HCT116 (cell line): ENCODE measurements at regions not wholly inside any gene's neighbourhood (a gene's known extent, or its start where the extent isn't known, plus 50 kb on each side); places are given as distances from the start of the nearest gene placed in this dataset.

Experiments
- ATAC-seq: fragments of 200-7000 bp; cut with Tn5 transposase; 2 replicates; pipeline ENCODE4 v1.9.1; 2020; ENCODE audit warnings: mild to moderate bottlenecking, moderate library complexity
- BruUV-seq: library from RNA; stranded (reverse); fragments of 400-500 nt; replicated peaks from 2 replicates; lab custom pipeline; 2021; lab: Mats Ljungman, UMichigan
- CTCF ChIA-PET: fragments of 300-600 bp; sonication (Branson Sonifier 250); formaldehyde crosslinking; loops from one replicate; lab custom pipeline; 2021; ENCODE audit warnings: antibody characterized with exemption; lab: Charles Lee
- POLR2A ChIA-PET: fragments of 300-600, 350-600 bp; sonication (Branson Sonifier 250); formaldehyde crosslinking; loops from one replicate; lab custom pipeline; 2021; ENCODE audit warnings: antibody characterized with exemption; lab: Charles Lee
- RAD21 ChIA-PET, 2 experiments: fragments of 300-600 bp; sonication (Branson Sonifier 250); formaldehyde crosslinking; loops; one replicate each; lab custom pipeline; 2023; ENCODE audit warnings: low total read pairs in 2 of 2; ENCODE audit not compliant: uncharacterized antibody in 2 of 2, unreplicated experiment in 2 of 2, low non-redundant PET in 1 of 2; lab: Charles Lee
- DNase-seq: peaks from one replicate; pipeline ENCODE4 v3.0.0-alpha.2; 2010; ENCODE audit warnings: low read depth, low spot score
- H2AFZ ChIP-seq: fragments of 200-600 bp; shearing (Covaris generic), sonication (generic); 2 replicates; pipeline ENCODE4 v1.6.1; 2017; ENCODE audit warnings: low read depth, mixed run types, mixed read lengths, antibody characterized with exemption, low read length; ENCODE audit not compliant: poor library complexity, severe bottlenecking
- H3K27ac ChIP-seq: 2 replicates; pipeline ENCODE4 v1.5.1; 2012; ENCODE audit warnings: low read depth, low read length
- H3K27me3 ChIP-seq: fragments of 200-600 bp; sonication (generic); 2 replicates; pipeline ENCODE4 v1.6.1; 2016; ENCODE audit warnings: mixed run types, low read length, mixed read lengths; ENCODE audit not compliant: insufficient read depth
- H3K36me3 ChIP-seq, 2 experiments: fragments of 200-500 bp in 1 of 2; fragments of 200-600 bp in 1 of 2; sonication (Bioruptor generic) in 1 of 2; sonication (generic) in 1 of 2; 2 replicates each; pipeline versions ENCODE4 v1.5.1 to v1.6.1; 2014 to 2016; ENCODE audit warnings: low read length in 2 of 2, inconsistent platforms in 1 of 2, mixed read lengths in 1 of 2, mixed run types in 1 of 2; ENCODE audit not compliant: insufficient read depth in 2 of 2, control insufficient read depth in 1 of 2
- H3K4me1 ChIP-seq, 2 experiments: fragments of 200-600 bp in 1 of 2; sonication (generic) in 1 of 2; 2 replicates each; pipeline versions ENCODE4 v1.5.1 to v1.6.1; 2012 to 2017; ENCODE audit warnings: low read length in 2 of 2, inconsistent platforms in 1 of 2, mild to moderate bottlenecking in 1 of 2, mixed read lengths in 1 of 2, mixed run types in 1 of 2, moderate library complexity in 1 of 2; ENCODE audit not compliant: insufficient read depth in 2 of 2, control insufficient read depth in 1 of 2
- H3K4me2 ChIP-seq: fragments of 200-600 bp; sonication (generic); 2 replicates; pipeline ENCODE4 v1.6.1; 2017; ENCODE audit warnings: mixed run types, low read length, mixed read lengths
- H3K4me3 ChIP-seq, 2 experiments: fragments of 200-600 bp in 1 of 2; sonication (generic) in 1 of 2; replicated peaks in 1 of 2; 2 replicates each; pipeline ENCODE4 v1.5.1; 2011 to 2016; ENCODE audit warnings: low read length in 2 of 2, control low read depth in 1 of 2, low read depth in 1 of 2, mild to moderate bottlenecking in 1 of 2, mixed read lengths in 1 of 2, mixed run types in 1 of 2
- H3K79me2 ChIP-seq: fragments of 200-600 bp; sonication (generic); 2 replicates; pipeline ENCODE4 v1.6.1; 2017; ENCODE audit warnings: mild to moderate bottlenecking, mixed run types, low read length, moderate library complexity, mixed read lengths; ENCODE audit not compliant: insufficient read depth
- H3K9ac ChIP-seq: fragments of 200-600 bp; sonication (generic); 2 replicates; pipeline ENCODE4 v1.6.1; 2016; ENCODE audit warnings: low read length, mixed read lengths
- H3K9me2 ChIP-seq: fragments of 200-600 bp; sonication (generic), shearing (Covaris generic); 2 replicates; pipeline ENCODE4 v1.6.1; 2017; ENCODE audit warnings: mixed run types, mild to moderate bottlenecking, moderate library complexity; ENCODE audit not compliant: insufficient read depth
- H3K9me3 ChIP-seq, 2 experiments: fragments of 200-500 bp in 1 of 2; fragments of 200-600 bp in 1 of 2; sonication (Bioruptor generic) in 1 of 2; sonication (generic) in 1 of 2; 2 replicates each; pipeline ENCODE4 v1.6.1; 2014 to 2017; ENCODE audit warnings: low read length in 2 of 2, mixed read lengths in 2 of 2, inconsistent platforms in 1 of 2, low read depth in 1 of 2, mild to moderate bottlenecking in 1 of 2, mixed run types in 1 of 2, moderate library complexity in 1 of 2; ENCODE audit not compliant: control insufficient read depth in 1 of 2, insufficient read depth in 1 of 2
- H4K20me1 ChIP-seq: fragments of 200-600 bp; sonication (generic), shearing (Covaris generic); 2 replicates; pipeline ENCODE4 v1.6.1; 2017; ENCODE audit warnings: mixed run types, mild to moderate bottlenecking, moderate library complexity; ENCODE audit not compliant: insufficient read depth
- CTCF ChIP-seq, 3 experiments: fragments of 200-600 bp in 1 of 3; sonication (generic) in 1 of 3; IDR thresholded peaks in 2 of 3; conservative IDR thresholded peaks in 1 of 3; 2 replicates each; pipeline ENCODE4 v1.5.1; 2012 to 2017; ENCODE audit warnings: low read depth in 2 of 3, low read length in 2 of 3, antibody characterized with exemption in 1 of 3, borderline replicate concordance in 1 of 3, control low read depth in 1 of 3, mild to moderate bottlenecking in 1 of 3, mixed read lengths in 1 of 3, mixed run types in 1 of 3, moderate library complexity in 1 of 3; ENCODE audit not compliant: insufficient read depth in 1 of 3
- EGR1 ChIP-seq: IDR thresholded peaks from 2 replicates; pipeline ENCODE4 v1.6.1; 2012; ENCODE audit warnings: low read depth
- EZH2 ChIP-seq: fragments of 200-600 bp; sonication (generic); IDR thresholded peaks from 2 replicates; pipeline ENCODE4 v1.6.1; 2017; ENCODE audit warnings: antibody characterized with exemption, mixed run types
- EZH2phosphoT487 ChIP-seq: fragments of 200-600 bp; IDR thresholded peaks from 2 replicates; pipeline ENCODE4 v1.6.1; 2018; ENCODE audit warnings: antibody characterized with exemption, borderline replicate concordance
- RAD21 ChIP-seq: IDR thresholded peaks from 2 replicates; pipeline ENCODE4 v1.6.1; 2012; ENCODE audit warnings: low read depth, mild to moderate bottlenecking
- SP1 ChIP-seq: IDR thresholded peaks from 2 replicates; pipeline ENCODE4 v1.6.1; 2012; ENCODE audit warnings: low read depth
- TCF7L2 ChIP-seq: IDR thresholded peaks from 2 replicates; pipeline ENCODE4 v1.7.0; 2011; ENCODE audit warnings: borderline replicate concordance, inconsistent platforms; ENCODE audit not compliant: insufficient read depth, insufficient read length; ENCODE audit errors: extremely low read depth
- ZFX ChIP-seq: fragments of 450-650 bp; IDR thresholded peaks from 2 replicates; pipeline ENCODE4 v1.6.1; 2017
- ZNF274 ChIP-seq: fragments of 200-500 bp; sonication (Bioruptor generic); IDR thresholded peaks from 2 replicates; pipeline ENCODE4 v1.6.1; 2014; ENCODE audit warnings: mild to moderate bottlenecking, low read depth, low read length, inconsistent platforms
- intact Hi-C: fragments of 100-400 bp; cut with micrococcal nuclease; formaldehyde crosslinking; loops from 2 replicates; pipeline ENCODE4 v1.10.0; 2022
- TF ChIP-seq, protein P1 (sequence below): IDR thresholded peaks from 2 replicates; pipeline ENCODE4 v1.6.1; 2012; ENCODE audit warnings: low read depth
- TF ChIP-seq, protein P2 (sequence below): IDR thresholded peaks from 2 replicates; pipeline ENCODE4 v1.6.1; 2012
- TF ChIP-seq, protein P3 (sequence below): IDR thresholded peaks from 2 replicates; pipeline ENCODE4 v1.6.1; 2011; ENCODE audit warnings: mild to moderate bottlenecking, low read length, moderate library complexity; ENCODE audit not compliant: insufficient replicate concordance; ENCODE audit errors: extremely low read depth

- TF ChIP-seq, protein P1, sequence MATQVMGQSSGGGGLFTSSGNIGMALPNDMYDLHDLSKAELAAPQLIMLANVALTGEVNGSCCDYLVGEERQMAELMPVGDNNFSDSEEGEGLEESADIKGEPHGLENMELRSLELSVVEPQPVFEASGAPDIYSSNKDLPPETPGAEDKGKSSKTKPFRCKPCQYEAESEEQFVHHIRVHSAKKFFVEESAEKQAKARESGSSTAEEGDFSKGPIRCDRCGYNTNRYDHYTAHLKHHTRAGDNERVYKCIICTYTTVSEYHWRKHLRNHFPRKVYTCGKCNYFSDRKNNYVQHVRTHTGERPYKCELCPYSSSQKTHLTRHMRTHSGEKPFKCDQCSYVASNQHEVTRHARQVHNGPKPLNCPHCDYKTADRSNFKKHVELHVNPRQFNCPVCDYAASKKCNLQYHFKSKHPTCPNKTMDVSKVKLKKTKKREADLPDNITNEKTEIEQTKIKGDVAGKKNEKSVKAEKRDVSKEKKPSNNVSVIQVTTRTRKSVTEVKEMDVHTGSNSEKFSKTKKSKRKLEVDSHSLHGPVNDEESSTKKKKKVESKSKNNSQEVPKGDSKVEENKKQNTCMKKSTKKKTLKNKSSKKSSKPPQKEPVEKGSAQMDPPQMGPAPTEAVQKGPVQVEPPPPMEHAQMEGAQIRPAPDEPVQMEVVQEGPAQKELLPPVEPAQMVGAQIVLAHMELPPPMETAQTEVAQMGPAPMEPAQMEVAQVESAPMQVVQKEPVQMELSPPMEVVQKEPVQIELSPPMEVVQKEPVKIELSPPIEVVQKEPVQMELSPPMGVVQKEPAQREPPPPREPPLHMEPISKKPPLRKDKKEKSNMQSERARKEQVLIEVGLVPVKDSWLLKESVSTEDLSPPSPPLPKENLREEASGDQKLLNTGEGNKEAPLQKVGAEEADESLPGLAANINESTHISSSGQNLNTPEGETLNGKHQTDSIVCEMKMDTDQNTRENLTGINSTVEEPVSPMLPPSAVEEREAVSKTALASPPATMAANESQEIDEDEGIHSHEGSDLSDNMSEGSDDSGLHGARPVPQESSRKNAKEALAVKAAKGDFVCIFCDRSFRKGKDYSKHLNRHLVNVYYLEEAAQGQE: no peak
- TF ChIP-seq, protein P2, sequence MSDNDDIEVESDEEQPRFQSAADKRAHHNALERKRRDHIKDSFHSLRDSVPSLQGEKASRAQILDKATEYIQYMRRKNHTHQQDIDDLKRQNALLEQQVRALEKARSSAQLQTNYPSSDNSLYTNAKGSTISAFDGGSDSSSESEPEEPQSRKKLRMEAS: no peak
- TF ChIP-seq, protein P3, sequence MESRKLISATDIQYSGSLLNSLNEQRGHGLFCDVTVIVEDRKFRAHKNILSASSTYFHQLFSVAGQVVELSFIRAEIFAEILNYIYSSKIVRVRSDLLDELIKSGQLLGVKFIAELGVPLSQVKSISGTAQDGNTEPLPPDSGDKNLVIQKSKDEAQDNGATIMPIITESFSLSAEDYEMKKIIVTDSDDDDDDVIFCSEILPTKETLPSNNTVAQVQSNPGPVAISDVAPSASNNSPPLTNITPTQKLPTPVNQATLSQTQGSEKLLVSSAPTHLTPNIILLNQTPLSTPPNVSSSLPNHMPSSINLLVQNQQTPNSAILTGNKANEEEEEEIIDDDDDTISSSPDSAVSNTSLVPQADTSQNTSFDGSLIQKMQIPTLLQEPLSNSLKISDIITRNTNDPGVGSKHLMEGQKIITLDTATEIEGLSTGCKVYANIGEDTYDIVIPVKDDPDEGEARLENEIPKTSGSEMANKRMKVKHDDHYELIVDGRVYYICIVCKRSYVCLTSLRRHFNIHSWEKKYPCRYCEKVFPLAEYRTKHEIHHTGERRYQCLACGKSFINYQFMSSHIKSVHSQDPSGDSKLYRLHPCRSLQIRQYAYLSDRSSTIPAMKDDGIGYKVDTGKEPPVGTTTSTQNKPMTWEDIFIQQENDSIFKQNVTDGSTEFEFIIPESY: no peak
Measured at GRCh38 chr11:45392154-45392553, 106.0 kb upstream of the SYT13 start (continued).

- no peak for ATAC-seq
- POLR2A ChIA-PET: no interaction called here
- CTCF ChIA-PET: no interaction called here
- Histone ChIP-seq H3K79me2 (no peaks in the 10 kb centered on the region), H3K9me2 (no peaks in the 10 kb centered on the region), H2AFZ (no peak overlapping the region), H3K36me3 (no peaks in the 10 kb centered on the region), H3K27me3 (peaks cover 8% of the 10 kb centered on the region; the same call in 1 of the 2 replicates), H3K4me1 (no peaks in the 10 kb centered on the region), H3K4me3 (no peak overlapping the region), H3K9ac (no peak overlapping the region), H3K4me2 (no peak overlapping the region), H3K9me3 (no peaks in the 10 kb centered on the region), H4K20me1 (no peaks in the 10 kb centered on the region), H3K27ac (no peak overlapping the region)
- no TSS peak for BruUV-seq
- intact Hi-C loops: no loop called here
- no peak for DNase-seq
- RAD21 ChIA-PET: no interaction called here
- TF ChIP-seq RAD21 (no peak), ZFX (no peak), ZNF274 (no peak), TCF7L2 (no peak), EGR1 (no peak), EZH2phosphoT487 (no peak), EZH2 (no peak), CTCF (IDR thresholded peaks at IDR 0.05 in 2 of 3, conservative IDR thresholded peaks at IDR 0.05 in 1 of 3; ENCODE audit: borderline replicate concordance in 1 of 3, insufficient read depth in 1 of 3, low read depth in 2 of 3, low read length in 2 of 3) (no peak), SP1 (no peak)
- TF ChIP-seq, protein P2: no peak
Measured at GRCh38 chr11:45391168-45391850, 105.2 kb upstream of the SYT13 start.
